DMS114 treated with DMSO at 0.1 percent for 48 hours (cell line): ENCODE measurements at regions not wholly inside any gene's neighbourhood (a gene's known extent, or its start where the extent isn't known, plus 50 kb on each side); places are given as distances from the start of the nearest gene placed in this dataset.
"Not testable (repeated sequence)": the region's sequence is repeated elsewhere in the genome, so short reads cannot be mapped to it uniquely, and the experiment has no call there.

Experiments used
- DNase-seq: peaks from one replicate; lab custom pipeline; 2025; ENCODE audit not compliant: unreplicated experiment; lab: John Stamatoyannopoulos, UW

- no peak for DNase-seq
Measured at GRCh38 chr21:23822760-23823159, 1784.5 kb downstream of the MRPL39 start.

GRCh38 chr21:23817337-23817736 lies 1789.9 kb downstream of the MRPL39 start:
- no peak for DNase-seq

GRCh38 chr21:23812485-23812884 lies 1794.8 kb downstream of the MRPL39 start:
- no peak for DNase-seq

- DNase-seq, result no peak
Measured at GRCh38 chr21:23811805-23812204, 1795.5 kb downstream of the MRPL39 start.

- no peak for DNase-seq
Measured at GRCh38 chr21:23809573-23809972, 1797.7 kb downstream of the MRPL39 start.

- DNase-seq, result not testable (repeated sequence)
Measured at GRCh38 chr21:23806966-23807548, 1800.2 kb downstream of the MRPL39 start.

- DNase-seq, result no peak
Measured at GRCh38 chr21:23804866-23805265, 1802.4 kb downstream of the MRPL39 start.

- no peak for DNase-seq
Measured at GRCh38 chr21:23801292-23801691, 1806.0 kb downstream of the MRPL39 start.

GRCh38 chr21:23799376-23799775 lies 1807.9 kb downstream of the MRPL39 start:
- no peak for DNase-seq

- DNase-seq, result no peak
Measured at GRCh38 chr21:23792300-23792699, 1815.0 kb downstream of the MRPL39 start.

GRCh38 chr21:23789864-23790263 lies 1817.4 kb downstream of the MRPL39 start:
- DNase-seq, result no peak

GRCh38 chr21:23780326-23780725 lies 1827.0 kb downstream of the MRPL39 start:
- DNase-seq, result no peak

- DNase-seq, result no peak
Measured at GRCh38 chr21:23743821-23744220, 1863.5 kb downstream of the MRPL39 start.

- no peak for DNase-seq
Measured at GRCh38 chr21:23740463-23740862, 1866.8 kb downstream of the MRPL39 start.

- no peak for DNase-seq
Measured at GRCh38 chr21:23732776-23733175, 1874.5 kb downstream of the MRPL39 start.

- DNase-seq, result no peak
Measured at GRCh38 chr21:23729331-23729730, 1878.0 kb downstream of the MRPL39 start.

GRCh38 chr21:23725576-23725975 lies 1881.7 kb downstream of the MRPL39 start:
- DNase-seq, result no peak

GRCh38 chr21:23718446-23719285 lies 1888.6 kb downstream of the MRPL39 start:
- no peak for DNase-seq

GRCh38 chr21:23712166-23712565 lies 1895.1 kb downstream of the MRPL39 start:
- DNase-seq, result no peak

GRCh38 chr21:23706431-23706830 lies 1900.8 kb downstream of the MRPL39 start:
- DNase-seq, result no peak

- DNase-seq, result no peak
Measured at GRCh38 chr21:23699402-23699801, 1907.9 kb downstream of the MRPL39 start.

GRCh38 chr21:23698619-23699018 lies 1908.7 kb downstream of the MRPL39 start:
- DNase-seq, result no peak

GRCh38 chr21:23695443-23695842 lies 1911.8 kb downstream of the MRPL39 start:
- no peak for DNase-seq
